ENCODE measurements at regions not wholly inside any gene's neighbourhood (a gene's known extent, or its start where the extent isn't known, plus 50 kb on each side); places are given as distances from the start of the nearest gene placed in this dataset.
"Not testable (repeated sequence)": the region's sequence is repeated elsewhere in the genome, so short reads cannot be mapped to it uniquely, and the experiment has no call there.

- Histone ChIP-seq H3K23ac (ENCODE audit: low read length in 2 of 2) (no peak overlapping the region), H4K8ac (ENCODE audit: low read length) (no peak overlapping the region), H2AK5ac (ENCODE audit: low read length, severe bottlenecking) (no peak overlapping the region), H3K27ac (ENCODE audit: low read length, poor library complexity, severe bottlenecking) (no peak overlapping the region), H3K14ac (ENCODE audit: low read length in 2 of 2) (no peak overlapping the region), H2BK15ac (ENCODE audit: low read depth, poor library complexity, severe bottlenecking) (no peak overlapping the region), H2BK12ac (ENCODE audit: low read length in 2 of 2) (no peak overlapping the region), H3K79me1 (replicated peaks; ENCODE audit: low read length, poor library complexity, severe bottlenecking) (no peaks in the 10 kb centered on the region), H3K4me1 (ENCODE audit: control insufficient read depth, insufficient read depth, low read depth, low read length) (no peaks in the 10 kb centered on the region), H2AFZ (ENCODE audit: low read depth, low read length) (no peak overlapping the region), H3K27me3 (ENCODE audit: control insufficient read depth in 1 of 2, insufficient read depth in 1 of 2, low read length in 2 of 2) (no peaks in the 10 kb centered on the region), H3K36me3 (ENCODE audit: control insufficient read depth in 1 of 2, insufficient read depth in 2 of 2, low read depth in 1 of 2, low read length in 2 of 2) (no peaks in the 10 kb centered on the region), H3K9me3 (ENCODE audit: control insufficient read depth, low read length) (no peaks in the 10 kb centered on the region), H2BK5ac (ENCODE audit: low read depth, low read length, poor library complexity, severe bottlenecking) (no peak overlapping the region), H3K4ac (ENCODE audit: low read depth in 1 of 2, low read length in 2 of 2) (no peak overlapping the region), H3K4me2 (ENCODE audit: low read length, poor library complexity, severe bottlenecking) (no peak overlapping the region), H3K9ac (ENCODE audit: low read length) (no peak overlapping the region), H4K91ac (ENCODE audit: low read length) (no peak overlapping the region), H2BK120ac (ENCODE audit: low read depth, low read length) (no peak overlapping the region), H3K18ac (ENCODE audit: low read depth in 1 of 2, low read length in 2 of 2) (no peak overlapping the region), H3K4me3 (ENCODE audit: insufficient read depth in 1 of 2, low read depth in 1 of 2, low read length in 2 of 2) (no peak overlapping the region)
- DNase-seq = no peak
Observed at GRCh38 chr6:84868149-84868548, 103.8 kb upstream of the TBX18 start.

- no CpG with 5 or more reads among the region's 2 CpGs for WGBS
- H2AFZ ChIP-seq (ENCODE audit: low read depth, low read length) = no peak overlapping the region
- no peak overlapping the region for H2BK5ac ChIP-seq (ENCODE audit: low read depth, low read length, poor library complexity, severe bottlenecking)
- no peak overlapping the region for H3K4ac ChIP-seq (ENCODE audit: low read depth in 1 of 2, low read length in 2 of 2)
- H3K9me3 ChIP-seq (ENCODE audit: control insufficient read depth, low read length) = no peaks in the 10 kb centered on the region
- H3K23ac ChIP-seq (ENCODE audit: low read length in 2 of 2) = no peak overlapping the region
- no peak for DNase-seq
- H4K8ac ChIP-seq (ENCODE audit: low read length) = no peak overlapping the region
- H3K36me3 ChIP-seq (ENCODE audit: control insufficient read depth in 1 of 2, insufficient read depth in 2 of 2, low read depth in 1 of 2, low read length in 2 of 2) = no peaks in the 10 kb centered on the region
- H3K27me3 ChIP-seq (ENCODE audit: control insufficient read depth in 1 of 2, insufficient read depth in 1 of 2, low read length in 2 of 2) = no peaks in the 10 kb centered on the region
- H3K14ac ChIP-seq (ENCODE audit: low read length in 2 of 2) = no peak overlapping the region
- no peak overlapping the region for H2BK120ac ChIP-seq (ENCODE audit: low read depth, low read length)
- no peak overlapping the region for H3K4me3 ChIP-seq (ENCODE audit: insufficient read depth in 1 of 2, low read depth in 1 of 2, low read length in 2 of 2)
- H3K27ac ChIP-seq (ENCODE audit: low read length, poor library complexity, severe bottlenecking) = no peak overlapping the region
- no peak overlapping the region for H4K91ac ChIP-seq (ENCODE audit: low read length)
- H2BK15ac ChIP-seq (ENCODE audit: low read depth, poor library complexity, severe bottlenecking) = no peak overlapping the region
- peak overlapping the region; percentile 44 for H3K9ac ChIP-seq (ENCODE audit: low read length)
- no peak overlapping the region for H3K18ac ChIP-seq (ENCODE audit: low read depth in 1 of 2, low read length in 2 of 2)
- H3K4me2 ChIP-seq (ENCODE audit: low read length, poor library complexity, severe bottlenecking) = no peak overlapping the region
- no peak overlapping the region for H2AK5ac ChIP-seq (ENCODE audit: low read length, severe bottlenecking)
- no peaks in the 10 kb centered on the region for H3K4me1 ChIP-seq (ENCODE audit: control insufficient read depth, insufficient read depth, low read depth, low read length)
- H2BK12ac ChIP-seq (ENCODE audit: low read length in 2 of 2) = no peak overlapping the region
- H3K79me1 ChIP-seq (replicated peaks; ENCODE audit: low read length, poor library complexity, severe bottlenecking) = no peaks in the 10 kb centered on the region
Observed at GRCh38 chr6:84867521-84867920, 103.1 kb upstream of the TBX18 start.

DNA sequence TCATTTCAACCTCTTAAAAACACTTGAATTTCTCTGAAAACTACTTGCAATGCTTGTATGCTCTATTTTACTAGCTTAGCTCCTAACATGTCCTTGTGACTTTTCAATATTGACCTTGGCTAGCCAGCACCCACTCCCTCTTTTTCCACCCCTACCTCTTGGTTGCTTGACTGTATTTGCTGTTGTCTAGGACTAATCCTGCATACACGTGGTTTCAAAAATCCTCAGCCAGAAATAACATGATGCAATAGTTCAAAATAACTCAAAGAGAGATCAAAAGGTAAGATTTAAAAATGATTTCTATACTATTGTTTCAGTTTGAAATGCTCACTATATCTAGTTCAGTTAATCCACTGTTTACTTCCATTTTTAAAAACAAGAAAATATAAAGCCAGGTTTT lies 102.3 kb upstream of the TBX18 start:
- Histone ChIP-seq H3K79me1 (replicated peaks; ENCODE audit: low read length, poor library complexity, severe bottlenecking) (no peaks in the 10 kb centered on the region), H3K9ac (ENCODE audit: low read length) (no peak overlapping the region), H4K91ac (ENCODE audit: low read length) (no peak overlapping the region), H3K9me3 (ENCODE audit: control insufficient read depth, low read length) (no peaks in the 10 kb centered on the region), H3K4me2 (ENCODE audit: low read length, poor library complexity, severe bottlenecking) (no peak overlapping the region), H3K4ac (ENCODE audit: low read depth in 1 of 2, low read length in 2 of 2) (no peak overlapping the region), H3K14ac (ENCODE audit: low read length in 2 of 2) (no peak overlapping the region), H2BK15ac (ENCODE audit: low read depth, poor library complexity, severe bottlenecking) (no peak overlapping the region), H2BK120ac (ENCODE audit: low read depth, low read length) (no peak overlapping the region), H3K18ac (ENCODE audit: low read depth in 1 of 2, low read length in 2 of 2) (no peak overlapping the region), H3K27me3 (ENCODE audit: control insufficient read depth in 1 of 2, insufficient read depth in 1 of 2, low read length in 2 of 2) (no peaks in the 10 kb centered on the region), H3K36me3 (ENCODE audit: control insufficient read depth in 1 of 2, insufficient read depth in 2 of 2, low read depth in 1 of 2, low read length in 2 of 2) (no peaks in the 10 kb centered on the region), H4K8ac (ENCODE audit: low read length) (no peak overlapping the region), H2AK5ac (ENCODE audit: low read length, severe bottlenecking) (no peak overlapping the region), H2BK5ac (ENCODE audit: low read depth, low read length, poor library complexity, severe bottlenecking) (no peak overlapping the region), H2AFZ (ENCODE audit: low read depth, low read length) (no peak overlapping the region), H2BK12ac (ENCODE audit: low read length in 2 of 2) (no peak overlapping the region), H3K4me1 (ENCODE audit: control insufficient read depth, insufficient read depth, low read depth, low read length) (no peaks in the 10 kb centered on the region), H3K4me3 (ENCODE audit: insufficient read depth in 1 of 2, low read depth in 1 of 2, low read length in 2 of 2) (no peak overlapping the region), H3K23ac (ENCODE audit: low read length in 2 of 2) (no peak overlapping the region), H3K27ac (ENCODE audit: low read length, poor library complexity, severe bottlenecking) (no peak overlapping the region)
- no peak for DNase-seq
- no CpG with 5 or more reads among the region's 1 CpG for WGBS

GRCh38 chr6:84865372-84865771 lies 101.0 kb upstream of the TBX18 start:
- not testable (repeated sequence) for H3K9me3 ChIP-seq (ENCODE audit: control insufficient read depth, low read length); DNase-seq

More at GRCh38 chr6:84865372-84865771, 101.0 kb upstream of the TBX18 start:
- not testable (repeated sequence) for H3K4me3 ChIP-seq (ENCODE audit: insufficient read depth in 1 of 2, low read depth in 1 of 2, low read length in 2 of 2); H2BK12ac ChIP-seq (ENCODE audit: low read length in 2 of 2); H2BK15ac ChIP-seq (ENCODE audit: low read depth, poor library complexity, severe bottlenecking); H3K23ac ChIP-seq (ENCODE audit: low read length in 2 of 2); H3K9ac ChIP-seq (ENCODE audit: low read length); H3K18ac ChIP-seq (ENCODE audit: low read depth in 1 of 2, low read length in 2 of 2); H3K4me2 ChIP-seq (ENCODE audit: low read length, poor library complexity, severe bottlenecking); H2AK5ac ChIP-seq (ENCODE audit: low read length, severe bottlenecking); H4K91ac ChIP-seq (ENCODE audit: low read length); H2BK5ac ChIP-seq (ENCODE audit: low read depth, low read length, poor library complexity, severe bottlenecking); H3K4ac ChIP-seq (ENCODE audit: low read depth in 1 of 2, low read length in 2 of 2); H2AFZ ChIP-seq (ENCODE audit: low read depth, low read length); H3K27ac ChIP-seq (ENCODE audit: low read length, poor library complexity, severe bottlenecking); H3K79me1 ChIP-seq (replicated peaks; ENCODE audit: low read length, poor library complexity, severe bottlenecking); H3K4me1 ChIP-seq (ENCODE audit: control insufficient read depth, insufficient read depth, low read depth, low read length); H2BK120ac ChIP-seq (ENCODE audit: low read depth, low read length); H3K14ac ChIP-seq (ENCODE audit: low read length in 2 of 2); H3K36me3 ChIP-seq (ENCODE audit: control insufficient read depth in 1 of 2, insufficient read depth in 2 of 2, low read depth in 1 of 2, low read length in 2 of 2); H3K27me3 ChIP-seq (ENCODE audit: control insufficient read depth in 1 of 2, insufficient read depth in 1 of 2, low read length in 2 of 2); H4K8ac ChIP-seq (ENCODE audit: low read length)
- no CpG with 5 or more reads among the region's 1 CpG for WGBS

Measured in mesenchymal stem cell (in vitro differentiated cells and primary cell).